ENCODE measurements at regions not wholly inside any gene's neighbourhood (a gene's known extent, or its start where the extent isn't known, plus 50 kb on each side); places are given as distances from the start of the nearest gene placed in this dataset.

- H3K4me2 ChIP-seq: no peak overlapping the region
- no peak overlapping the region for H3K27ac ChIP-seq
- no peak overlapping the region for H2AFZ ChIP-seq (ENCODE audit: low read depth)
- H3K4me3 ChIP-seq (IDR thresholded peaks at IDR 0.05; ENCODE audit: insufficient read depth, low read depth, low read length): no peak overlapping the region
- H3K27me3 ChIP-seq (ENCODE audit: insufficient read depth, low read depth): no peaks in the 10 kb centered on the region
- H4K20me1 ChIP-seq (ENCODE audit: insufficient read depth): no peaks in the 10 kb centered on the region
- H3K36me3 ChIP-seq (ENCODE audit: insufficient read depth): no peaks in the 10 kb centered on the region
- H3K79me2 ChIP-seq (ENCODE audit: insufficient read depth, low read depth): no peaks in the 10 kb centered on the region
- no peak overlapping the region for H3K9ac ChIP-seq
- no peak for TF ChIP-seq CTCF (conservative IDR thresholded peaks at IDR 0.05; ENCODE audit: low read depth, low read length)
- H3K4me1 ChIP-seq (ENCODE audit: low read depth, poor library complexity, severe bottlenecking): peaks cover 9% of the 10 kb centered on the region
Observed at GRCh38 chr2:41907141-41907540, 140.7 kb upstream of the PKDCC start.

GRCh38 chr2:41907771-41908207 lies 140.0 kb upstream of the PKDCC start:
- no peak for TF ChIP-seq CTCF (conservative IDR thresholded peaks at IDR 0.05; ENCODE audit: low read depth, low read length)
- Histone ChIP-seq H3K27me3 (ENCODE audit: insufficient read depth, low read depth) (no peaks in the 10 kb centered on the region), H2AFZ (ENCODE audit: low read depth) (no peak overlapping the region), H3K36me3 (ENCODE audit: insufficient read depth) (no peaks in the 10 kb centered on the region), H3K27ac (no peak overlapping the region), H3K4me1 (ENCODE audit: low read depth, poor library complexity, severe bottlenecking) (peaks cover 9% of the 10 kb centered on the region), H3K4me3 (IDR thresholded peaks at IDR 0.05; ENCODE audit: insufficient read depth, low read depth, low read length) (no peak overlapping the region), H3K4me2 (no peak overlapping the region), H3K79me2 (ENCODE audit: insufficient read depth, low read depth) (no peaks in the 10 kb centered on the region), H4K20me1 (ENCODE audit: insufficient read depth) (no peaks in the 10 kb centered on the region), H3K9ac (no peak overlapping the region)

GRCh38 chr2:41908349-41908748 lies 139.5 kb upstream of the PKDCC start:
- Histone ChIP-seq H3K4me2 (no peak overlapping the region), H3K27ac (no peak overlapping the region), H4K20me1 (ENCODE audit: insufficient read depth) (no peaks in the 10 kb centered on the region), H2AFZ (ENCODE audit: low read depth) (no peak overlapping the region), H3K9ac (no peak overlapping the region), H3K27me3 (ENCODE audit: insufficient read depth, low read depth) (no peaks in the 10 kb centered on the region), H3K4me3 (IDR thresholded peaks at IDR 0.05; ENCODE audit: insufficient read depth, low read depth, low read length) (no peak overlapping the region), H3K36me3 (ENCODE audit: insufficient read depth) (no peaks in the 10 kb centered on the region), H3K4me1 (ENCODE audit: low read depth, poor library complexity, severe bottlenecking) (peaks cover 9% of the 10 kb centered on the region), H3K79me2 (ENCODE audit: insufficient read depth, low read depth) (no peaks in the 10 kb centered on the region)
- TF ChIP-seq CTCF (conservative IDR thresholded peaks at IDR 0.05; ENCODE audit: low read depth, low read length): no peak

GRCh38 chr2:41909584-41909983 lies 138.2 kb upstream of the PKDCC start:
- H3K4me2 ChIP-seq: peak overlapping the region; percentile 6; the same call in 1 of the 2 replicates
- H3K4me1 ChIP-seq (ENCODE audit: low read depth, poor library complexity, severe bottlenecking): peaks cover 9% of the 10 kb centered on the region
- no peaks in the 10 kb centered on the region for H3K27me3 ChIP-seq (ENCODE audit: insufficient read depth, low read depth)
- H3K27ac ChIP-seq: no peak overlapping the region
- no peak overlapping the region for H3K4me3 ChIP-seq (IDR thresholded peaks at IDR 0.05; ENCODE audit: insufficient read depth, low read depth, low read length)
- no peak for TF ChIP-seq CTCF (conservative IDR thresholded peaks at IDR 0.05; ENCODE audit: low read depth, low read length)
- no peaks in the 10 kb centered on the region for H3K79me2 ChIP-seq (ENCODE audit: insufficient read depth, low read depth)
- no peaks in the 10 kb centered on the region for H3K36me3 ChIP-seq (ENCODE audit: insufficient read depth)
- no peak overlapping the region for H3K9ac ChIP-seq
- no peaks in the 10 kb centered on the region for H4K20me1 ChIP-seq (ENCODE audit: insufficient read depth)
- no peak overlapping the region for H2AFZ ChIP-seq (ENCODE audit: low read depth)
